Endothelial cell of umbilical vein (primary cell): ENCODE measurements at regions not wholly inside any gene's neighbourhood (a gene's known extent, or its start where the extent isn't known, plus 50 kb on each side); places are given as distances from the start of the nearest gene placed in this dataset.

Experiments used
- EZH2 ChIP-seq: IDR thresholded peaks from 2 replicates; pipeline ENCODE4 v1.6.1; 2012; ENCODE audit warnings: borderline replicate concordance, low read depth, mild to moderate bottlenecking, moderate library complexity, low read length, inconsistent platforms; ENCODE audit not compliant: severe bottlenecking
- JUN ChIP-seq: IDR thresholded peaks from 2 replicates; pipeline ENCODE4 v1.6.1; 2011; ENCODE audit warnings: borderline replicate concordance, low read depth; ENCODE audit not compliant: insufficient read length, insufficient read depth
- MAX ChIP-seq: IDR thresholded peaks from 2 replicates; pipeline ENCODE4 v1.6.1; 2011; ENCODE audit not compliant: insufficient read depth, insufficient read length
- POLR2A ChIP-seq: IDR thresholded peaks from 2 replicates; pipeline ENCODE4 v1.6.1; 2012; ENCODE audit warnings: low read depth, mild to moderate bottlenecking, control low read depth, low read length
- POLR2AphosphoS5 ChIP-seq: IDR thresholded peaks from 2 replicates; pipeline ENCODE4 v1.6.1; 2012; ENCODE audit warnings: low read depth, mild to moderate bottlenecking, control low read depth, low read length, moderate library complexity; ENCODE audit not compliant: insufficient read depth
- TF ChIP-seq, protein P1 (sequence below), 2 donors: IDR thresholded peaks; 1 replicate in 1 of 2; 2 replicates in 1 of 2; pipeline ENCODE4 v1.5.1; 2011; ENCODE audit warnings: low read length in 2 of 2, mild to moderate bottlenecking in 2 of 2, moderate library complexity in 2 of 2, control low read depth in 1 of 2, inconsistent platforms in 1 of 2, low read depth in 1 of 2; ENCODE audit not compliant: insufficient read depth in 1 of 2; ENCODE audit errors: extremely low read depth in 1 of 2

DNA sequence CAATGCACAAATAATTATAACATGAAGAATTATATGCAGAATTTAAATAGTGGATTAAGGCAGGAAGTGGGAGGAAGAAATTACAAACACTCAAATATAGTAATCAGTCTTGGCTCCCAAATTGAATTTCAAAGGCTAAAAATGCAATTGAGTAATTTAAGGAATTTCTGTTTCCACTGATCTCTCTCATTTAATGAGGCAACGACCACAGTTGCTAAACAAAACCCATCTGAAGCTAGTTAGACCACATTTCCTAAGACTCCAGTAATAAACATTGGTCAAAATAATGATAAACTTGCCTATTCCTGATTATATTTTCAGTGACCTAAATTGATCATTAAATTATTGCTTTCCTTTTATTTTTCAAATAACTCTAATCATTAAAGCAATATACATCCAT lies 174.3 kb upstream of the GRIN3A start:
- TF ChIP-seq MAX: no peak
- TF ChIP-seq POLR2AphosphoS5: no peak
- no peak for TF ChIP-seq JUN
- no peak for TF ChIP-seq POLR2A
- TF ChIP-seq, protein P1, sequence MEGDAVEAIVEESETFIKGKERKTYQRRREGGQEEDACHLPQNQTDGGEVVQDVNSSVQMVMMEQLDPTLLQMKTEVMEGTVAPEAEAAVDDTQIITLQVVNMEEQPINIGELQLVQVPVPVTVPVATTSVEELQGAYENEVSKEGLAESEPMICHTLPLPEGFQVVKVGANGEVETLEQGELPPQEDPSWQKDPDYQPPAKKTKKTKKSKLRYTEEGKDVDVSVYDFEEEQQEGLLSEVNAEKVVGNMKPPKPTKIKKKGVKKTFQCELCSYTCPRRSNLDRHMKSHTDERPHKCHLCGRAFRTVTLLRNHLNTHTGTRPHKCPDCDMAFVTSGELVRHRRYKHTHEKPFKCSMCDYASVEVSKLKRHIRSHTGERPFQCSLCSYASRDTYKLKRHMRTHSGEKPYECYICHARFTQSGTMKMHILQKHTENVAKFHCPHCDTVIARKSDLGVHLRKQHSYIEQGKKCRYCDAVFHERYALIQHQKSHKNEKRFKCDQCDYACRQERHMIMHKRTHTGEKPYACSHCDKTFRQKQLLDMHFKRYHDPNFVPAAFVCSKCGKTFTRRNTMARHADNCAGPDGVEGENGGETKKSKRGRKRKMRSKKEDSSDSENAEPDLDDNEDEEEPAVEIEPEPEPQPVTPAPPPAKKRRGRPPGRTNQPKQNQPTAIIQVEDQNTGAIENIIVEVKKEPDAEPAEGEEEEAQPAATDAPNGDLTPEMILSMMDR (IDR thresholded peaks at IDR 0.05; ENCODE audit: extremely low read depth in 1 of 2, insufficient read depth in 1 of 2, low read depth in 1 of 2, low read length in 2 of 2): no peak
- TF ChIP-seq EZH2: no peak
